ENCODE measurements at regions not wholly inside any gene's neighbourhood (a gene's known extent, or its start where the extent isn't known, plus 50 kb on each side); places are given as distances from the start of the nearest gene placed in this dataset.

DNA sequence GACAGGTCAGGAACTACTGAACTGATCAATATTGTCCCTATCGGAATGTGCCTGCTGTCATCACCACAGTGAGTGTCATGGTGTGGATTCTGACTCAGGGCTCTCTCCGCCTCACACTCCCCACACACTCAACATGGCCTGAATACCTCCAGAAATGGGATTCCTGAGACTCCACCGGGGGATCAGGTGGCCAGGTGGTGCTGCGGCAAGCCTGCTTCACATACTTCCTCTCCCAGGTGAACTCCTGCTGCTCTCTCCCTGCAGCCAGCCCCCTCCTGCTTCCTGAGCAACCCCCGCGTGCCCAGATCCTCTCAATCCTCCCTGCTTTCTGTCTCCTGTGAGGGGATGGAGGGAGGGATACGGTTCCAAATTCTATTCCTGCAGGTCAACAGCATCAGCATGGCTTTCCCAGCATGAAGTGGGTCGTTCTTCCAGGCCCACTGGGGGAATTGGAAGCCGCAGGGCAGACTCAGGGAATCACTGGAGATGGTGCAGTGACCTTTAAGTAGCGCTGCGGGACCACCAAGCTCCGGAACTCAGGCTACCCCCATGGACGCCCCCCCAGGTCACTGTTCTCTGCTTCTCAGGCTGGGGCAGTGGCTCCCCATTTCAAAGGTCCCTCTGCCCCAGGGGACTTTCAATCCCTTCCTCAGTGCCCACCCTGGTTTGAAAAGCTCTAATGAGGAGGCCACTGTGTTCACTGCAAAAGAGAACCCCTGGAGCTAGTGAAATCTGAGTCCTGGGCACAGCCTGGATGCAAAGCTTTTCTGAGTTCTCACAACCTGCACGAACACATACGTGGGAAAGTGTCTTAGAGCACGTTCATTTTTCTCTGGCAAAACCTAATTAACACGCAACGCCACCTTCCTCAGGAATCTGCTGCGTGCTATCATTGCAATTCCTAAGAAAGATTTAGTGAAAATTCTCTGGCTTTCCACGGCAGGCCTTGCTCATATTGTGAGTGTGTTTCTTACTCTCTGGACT lies 168.4 kb downstream of the ZFP36L2 start:
- no peak for DNase-seq (ENCODE audit: low read depth in 1 of 2, low spot score in 1 of 2)

DNA sequence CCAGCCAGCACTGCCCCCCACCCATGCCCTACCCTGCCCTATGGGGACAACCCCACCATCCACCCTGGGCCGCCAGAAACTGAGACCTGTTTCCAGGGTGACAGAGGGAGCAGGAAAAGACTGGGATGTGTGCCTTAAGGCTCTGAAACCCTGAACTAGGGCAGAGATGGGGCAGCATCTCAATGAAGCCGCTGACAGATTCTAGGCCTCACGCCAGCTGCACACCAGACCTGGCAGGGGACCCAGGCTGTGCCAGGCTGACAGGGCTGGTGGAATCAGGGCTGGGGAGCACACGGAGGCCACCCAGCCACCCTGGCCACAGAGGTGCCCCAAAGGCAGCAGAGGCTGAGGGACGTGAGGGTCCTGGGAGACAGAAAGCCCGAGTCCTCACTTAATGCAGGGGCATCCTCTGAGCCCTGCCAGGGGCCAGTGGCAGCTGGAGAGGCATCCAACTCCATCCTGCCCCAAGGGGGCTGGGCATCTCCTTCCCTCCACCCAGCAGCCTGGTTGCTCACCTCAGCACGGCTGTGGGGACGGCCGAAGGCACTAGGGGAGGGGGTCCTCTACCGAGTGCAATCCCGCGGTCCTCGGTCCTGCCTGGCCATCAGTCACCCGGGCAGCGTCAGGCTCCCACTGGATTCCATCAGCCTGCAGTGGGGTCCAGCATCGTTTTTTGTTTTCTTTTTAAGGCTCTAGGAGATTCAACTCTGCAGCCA lies 169.2 kb downstream of the ZFP36L2 start:
- no peak for DNase-seq (ENCODE audit: low read depth in 1 of 2, low spot score in 1 of 2)

DNA sequence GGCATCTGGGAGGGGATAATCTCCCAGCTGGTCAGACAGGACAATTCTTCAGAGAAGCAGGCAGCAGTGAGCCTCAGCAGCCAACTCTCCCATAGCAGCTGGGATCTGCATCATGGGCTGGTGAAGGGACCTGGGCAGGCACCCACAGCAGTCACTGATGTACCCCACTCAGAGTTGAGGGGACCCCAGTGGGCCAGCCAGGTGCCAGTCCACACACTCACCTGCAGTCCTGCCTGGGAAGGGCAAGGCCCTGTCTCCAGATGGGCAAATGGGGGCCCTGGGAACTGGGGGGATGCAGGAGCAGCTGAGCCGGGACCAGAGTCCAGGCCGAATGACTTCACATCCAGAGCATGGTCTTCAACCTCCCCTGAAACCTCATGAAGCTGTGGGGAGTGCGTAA lies 170.4 kb downstream of the ZFP36L2 start:
- no peak for DNase-seq (ENCODE audit: low read depth in 1 of 2, low spot score in 1 of 2)

DNA sequence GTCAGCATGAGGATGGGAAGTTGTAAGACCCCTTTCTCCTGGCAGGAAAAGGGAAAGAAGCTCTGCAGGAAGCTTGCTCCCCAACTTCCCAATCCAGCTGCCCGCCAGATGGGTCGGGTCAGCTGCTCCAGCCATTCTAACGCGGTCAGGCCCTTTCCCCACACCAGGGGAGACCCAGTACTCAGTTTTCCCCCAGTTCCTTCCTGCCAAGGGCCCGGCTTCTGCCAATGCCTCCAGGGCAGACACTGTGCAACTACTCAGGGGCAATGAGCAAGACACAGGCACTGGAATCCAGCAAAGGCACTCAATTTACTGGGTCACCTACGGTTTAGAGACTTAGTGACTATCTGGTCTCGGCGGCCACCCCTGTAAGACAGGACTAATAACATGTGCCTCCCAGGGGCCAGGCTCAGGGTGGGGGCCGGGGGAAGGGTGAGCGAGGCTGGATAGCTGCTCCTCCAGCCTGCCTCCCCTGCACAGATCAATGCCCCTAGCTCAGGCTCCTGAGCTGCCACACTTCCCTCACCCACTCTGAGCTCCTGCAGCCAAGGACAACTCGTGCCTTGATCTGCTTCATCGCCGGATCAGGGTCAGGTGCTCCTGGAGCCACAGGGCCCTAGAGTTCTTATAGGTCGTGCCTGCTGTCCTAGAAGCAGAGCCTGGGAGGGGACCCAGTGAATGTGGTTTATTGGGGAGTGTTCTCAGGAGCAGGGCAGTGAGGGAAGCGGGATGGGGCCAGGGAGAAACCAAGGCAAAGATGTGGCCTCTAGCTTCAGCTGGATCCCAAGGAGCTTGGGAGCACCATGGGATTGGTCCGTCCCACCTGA lies 171.1 kb downstream of the ZFP36L2 start:
- DNase-seq (ENCODE audit: low read depth in 1 of 2, low spot score in 1 of 2): no peak

DNA sequence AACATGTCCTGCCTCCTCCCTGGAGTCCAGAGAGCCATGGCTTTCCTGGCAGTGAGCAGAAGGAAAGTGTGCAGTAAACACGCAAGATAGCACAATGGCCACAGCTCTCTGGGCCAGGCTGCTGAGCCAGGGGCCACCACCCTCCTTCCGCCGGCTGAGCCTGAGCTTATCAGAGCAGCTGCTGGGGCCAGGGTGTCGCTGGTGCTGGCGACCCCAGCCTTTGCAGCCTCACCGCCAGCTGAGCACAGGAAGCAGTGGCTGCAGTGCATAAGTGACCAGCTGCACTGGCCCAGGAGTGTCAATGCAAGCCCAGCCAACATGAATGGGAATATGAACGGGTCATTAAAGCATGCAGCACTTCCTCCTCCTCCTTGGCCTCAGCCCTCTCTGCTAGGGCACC lies 172.0 kb downstream of the ZFP36L2 start:
- DNase-seq (ENCODE audit: low read depth in 1 of 2, low spot score in 1 of 2): no peak

DNA sequence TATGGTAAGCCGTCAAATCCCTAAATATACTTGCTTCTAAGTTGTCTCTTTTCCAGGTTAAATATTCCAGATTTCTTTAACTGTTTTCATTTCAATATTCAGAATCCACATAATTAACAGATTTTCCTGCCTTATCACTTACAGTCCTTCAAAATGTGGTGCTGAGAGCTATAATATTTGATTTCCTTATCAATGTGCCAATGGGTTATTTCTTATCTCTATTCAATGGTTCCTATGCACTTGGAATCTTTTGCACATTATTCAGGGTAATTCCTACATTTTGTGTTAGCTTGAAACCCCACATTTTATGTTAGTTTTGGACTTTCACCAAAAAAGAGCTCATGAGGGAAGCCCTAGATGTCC lies 173.5 kb downstream of the ZFP36L2 start:
- no peak for DNase-seq (ENCODE audit: low read depth in 1 of 2, low spot score in 1 of 2)

DNA sequence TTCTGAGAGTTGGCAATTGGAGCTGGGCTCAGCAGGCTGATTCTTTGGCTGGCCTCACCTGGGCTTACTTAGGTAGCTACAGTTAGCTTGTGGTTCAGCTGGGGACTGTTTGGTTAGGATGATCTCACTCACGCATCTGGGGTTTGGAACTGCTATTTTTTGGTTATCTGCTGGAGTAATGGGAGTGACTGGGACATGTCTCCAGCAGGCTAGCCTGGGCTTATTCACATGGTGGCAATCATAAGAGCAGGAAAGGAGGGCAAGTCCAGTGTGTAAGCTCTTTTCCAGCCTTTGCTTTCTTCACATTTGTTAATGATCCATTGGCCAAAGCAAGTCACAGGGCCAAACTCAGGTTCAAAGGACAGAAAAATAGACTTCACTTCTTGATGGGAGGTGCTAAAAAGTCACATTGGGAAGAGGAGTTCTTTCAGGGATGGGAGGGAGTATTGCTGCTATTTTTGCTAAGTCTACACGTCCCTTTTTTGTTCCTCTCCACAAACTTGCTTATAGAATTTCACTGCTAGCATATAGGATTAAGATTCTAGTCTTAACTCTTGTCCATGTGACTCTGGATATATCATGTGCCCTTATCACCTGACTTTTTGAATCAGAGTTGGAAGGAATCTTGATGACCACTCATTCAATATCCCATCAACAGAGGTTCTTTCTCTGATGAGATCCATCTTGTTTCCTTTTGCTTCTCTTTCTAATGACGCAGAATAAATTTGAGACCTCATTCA lies 174.0 kb downstream of the ZFP36L2 start:
- no peak for DNase-seq (ENCODE audit: low read depth in 1 of 2, low spot score in 1 of 2)

DNA sequence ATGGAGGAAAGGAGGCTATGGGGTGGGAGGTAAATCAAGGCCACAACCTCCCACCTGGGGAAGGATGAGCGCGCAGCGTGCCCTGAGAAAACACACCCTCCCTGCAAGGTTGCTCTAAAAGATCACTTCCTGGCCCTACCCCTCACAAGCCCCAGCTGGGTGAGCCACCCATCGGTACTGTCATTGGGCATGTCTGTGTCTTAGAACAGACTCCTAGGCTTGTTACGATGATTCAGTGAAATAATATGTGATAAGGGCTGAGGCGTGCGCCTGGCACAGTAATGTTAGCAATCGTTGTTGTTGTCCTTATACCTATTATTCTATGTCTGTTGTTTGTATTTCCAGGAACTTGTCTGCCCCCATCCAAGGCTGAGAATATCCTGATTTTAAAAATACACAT lies 175.1 kb downstream of the ZFP36L2 start:
- DNase-seq (ENCODE audit: low read depth in 1 of 2, low spot score in 1 of 2): no peak

DNA sequence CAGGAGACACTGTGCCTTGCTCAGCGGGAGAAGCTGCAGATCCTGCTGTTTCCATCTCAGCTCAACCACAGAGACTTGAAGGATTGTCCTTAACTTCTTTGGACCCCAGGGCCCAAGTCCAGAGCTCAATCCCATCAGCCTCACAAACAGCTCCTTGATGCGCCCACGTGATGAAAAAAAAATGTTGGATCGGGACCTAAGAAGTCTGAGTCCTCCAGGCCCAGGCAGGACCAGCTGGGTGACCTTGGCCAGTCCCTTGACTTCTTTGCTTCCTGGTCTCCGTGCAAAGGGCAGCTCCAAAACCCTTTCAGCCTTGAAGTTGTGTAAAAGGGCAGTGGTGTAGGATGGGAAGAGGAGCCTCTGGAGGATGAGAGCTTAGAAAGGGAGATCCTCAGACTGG lies 175.5 kb downstream of the ZFP36L2 start:
- no peak for DNase-seq (ENCODE audit: low read depth in 1 of 2, low spot score in 1 of 2)

DNA sequence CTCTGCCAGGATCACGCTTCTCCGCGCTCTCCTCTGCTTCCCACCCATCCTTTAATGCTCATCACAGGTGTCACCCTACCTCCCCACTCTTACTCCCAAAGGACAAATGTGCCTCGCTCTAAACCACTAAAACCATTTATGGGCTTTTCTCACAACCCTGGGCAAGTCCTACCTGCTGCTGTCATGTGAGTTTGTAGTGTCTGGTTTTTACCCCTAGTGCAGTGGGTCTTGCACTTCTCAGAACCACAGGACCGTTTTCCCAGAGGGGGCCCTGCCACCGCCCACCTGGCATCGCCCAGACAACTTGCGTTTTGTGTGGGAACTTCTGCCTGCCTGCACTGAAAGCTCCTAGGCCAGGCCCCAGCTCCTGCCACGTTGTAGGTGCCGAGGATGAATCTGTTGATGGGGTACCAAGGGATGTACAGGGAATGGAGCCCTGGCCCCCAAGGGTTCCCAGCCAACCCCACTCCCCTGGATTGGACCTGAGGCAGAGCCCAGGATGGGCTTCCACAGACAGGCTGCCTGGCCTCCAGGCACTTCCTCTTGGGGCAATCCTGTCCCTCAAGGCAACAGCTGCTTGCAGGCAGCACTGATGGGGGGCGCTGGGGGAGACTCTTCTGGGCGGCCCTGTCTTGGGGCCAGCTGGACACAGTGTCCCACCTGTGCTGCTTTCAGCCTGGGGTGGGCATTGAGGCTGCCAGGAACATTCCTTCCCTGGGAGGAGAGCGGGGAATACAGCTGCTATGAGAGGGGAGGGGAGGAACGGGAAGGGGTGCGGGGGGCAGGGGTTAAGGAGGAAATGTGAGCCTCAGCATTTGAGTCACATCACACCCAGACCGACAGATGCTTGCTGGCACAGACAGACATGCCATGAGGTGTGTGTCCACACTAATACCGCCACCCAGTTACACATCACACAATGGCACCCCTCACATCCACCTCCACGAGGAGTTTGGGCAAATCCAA lies 176.3 kb downstream of the ZFP36L2 start:
- DNase-seq (ENCODE audit: low read depth in 1 of 2, low spot score in 1 of 2): no peak

DNA sequence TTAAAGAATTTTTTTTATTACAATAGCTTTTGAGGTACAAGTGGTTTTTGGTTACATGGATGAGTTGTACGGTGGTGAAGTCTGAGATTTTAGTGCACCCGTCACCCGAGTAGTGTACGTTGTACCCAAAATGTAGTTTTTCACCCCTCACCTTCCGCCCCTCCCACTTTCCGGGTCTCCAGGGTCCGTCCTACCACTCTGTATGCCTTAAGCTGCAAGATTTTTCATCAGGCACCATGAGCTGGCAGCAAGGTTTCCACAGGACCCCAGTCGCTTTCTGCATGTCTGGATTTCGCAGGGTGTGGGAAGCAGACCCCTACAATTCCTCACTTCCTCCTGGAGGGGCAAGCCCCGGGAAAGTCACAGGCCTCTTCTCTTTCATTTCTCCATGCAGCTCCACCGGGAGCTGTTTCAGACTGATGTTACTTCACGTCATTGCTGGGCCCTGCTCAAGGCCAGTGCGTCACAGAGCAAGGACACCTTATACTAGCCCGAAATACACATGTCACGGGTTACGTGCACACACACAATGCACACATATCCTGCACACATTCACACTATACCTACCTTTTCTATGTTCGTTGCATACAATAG lies 179.1 kb downstream of the ZFP36L2 start:
- DNase-seq (ENCODE audit: low read depth in 1 of 2, low spot score in 1 of 2): no peak

DNA sequence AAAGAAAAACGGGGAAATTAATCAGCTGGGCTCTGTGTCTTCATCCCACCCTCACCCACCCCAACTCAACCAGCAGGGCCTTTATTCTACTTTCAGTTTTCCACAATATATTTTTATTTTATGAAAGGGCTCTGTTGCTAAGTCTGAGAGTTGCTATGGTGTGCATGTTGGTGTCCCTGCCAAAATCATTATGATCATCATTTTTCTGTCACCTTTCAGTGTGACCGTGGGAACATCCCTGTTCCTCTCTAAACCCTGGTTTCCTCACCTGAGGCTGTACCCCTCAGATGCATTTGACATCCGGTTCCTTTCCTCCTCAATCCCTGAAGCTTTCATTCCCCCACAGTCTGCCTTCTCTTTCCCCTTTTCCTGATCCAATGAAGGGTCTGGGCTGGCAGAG lies 180.5 kb downstream of the ZFP36L2 start:
- DNase-seq (ENCODE audit: low read depth in 1 of 2, low spot score in 1 of 2): no peak

DNA sequence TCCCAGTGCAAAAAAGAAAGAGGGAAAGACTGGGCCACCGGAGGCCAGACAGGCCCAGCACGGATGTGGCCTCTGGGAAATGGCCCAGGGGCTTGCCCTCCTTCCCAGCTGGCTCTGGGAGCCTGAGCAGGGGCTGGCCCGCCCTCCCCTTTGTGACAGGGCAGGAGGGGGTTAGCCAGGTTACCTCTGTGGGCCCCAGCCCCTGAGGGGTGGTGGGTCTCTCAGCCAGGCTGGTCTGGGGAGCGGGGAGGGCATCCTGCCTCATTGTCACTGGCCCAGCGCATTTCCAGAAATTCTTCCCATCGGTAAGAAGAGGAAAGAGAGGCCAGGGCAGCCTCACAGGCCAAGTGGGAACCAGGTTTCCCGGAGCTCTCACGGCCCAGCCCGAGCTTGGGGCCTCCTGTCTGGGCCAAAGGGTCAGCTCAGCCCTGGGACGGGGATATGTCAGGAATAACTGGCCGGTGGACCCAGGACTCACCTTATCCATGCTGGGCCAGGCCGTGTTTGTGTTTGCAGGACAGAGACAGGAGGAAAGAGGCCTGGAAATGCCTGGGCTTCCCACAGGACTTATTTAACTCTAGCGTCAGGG lies 182.2 kb downstream of the ZFP36L2 start:
- DNase-seq (ENCODE audit: low read depth in 1 of 2, low spot score in 1 of 2): no peak

DNA sequence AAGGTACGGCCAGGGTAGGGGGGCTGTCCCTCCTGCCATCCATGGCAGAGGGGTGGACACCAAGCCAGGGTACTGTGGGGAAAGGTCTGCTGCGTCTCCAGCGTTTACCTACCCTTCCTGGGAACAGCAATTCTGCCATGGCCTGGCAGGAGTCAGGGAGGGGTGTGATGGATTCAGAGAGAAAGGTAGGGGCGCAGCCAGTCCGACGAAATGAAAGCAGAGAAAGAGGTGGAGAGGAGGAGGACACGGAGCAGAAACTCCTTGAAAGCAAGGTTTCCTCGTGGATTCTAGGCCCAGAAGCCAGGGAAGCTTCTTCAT lies 182.9 kb downstream of the ZFP36L2 start:
- no peak for DNase-seq (ENCODE audit: low read depth in 1 of 2, low spot score in 1 of 2)

DNA sequence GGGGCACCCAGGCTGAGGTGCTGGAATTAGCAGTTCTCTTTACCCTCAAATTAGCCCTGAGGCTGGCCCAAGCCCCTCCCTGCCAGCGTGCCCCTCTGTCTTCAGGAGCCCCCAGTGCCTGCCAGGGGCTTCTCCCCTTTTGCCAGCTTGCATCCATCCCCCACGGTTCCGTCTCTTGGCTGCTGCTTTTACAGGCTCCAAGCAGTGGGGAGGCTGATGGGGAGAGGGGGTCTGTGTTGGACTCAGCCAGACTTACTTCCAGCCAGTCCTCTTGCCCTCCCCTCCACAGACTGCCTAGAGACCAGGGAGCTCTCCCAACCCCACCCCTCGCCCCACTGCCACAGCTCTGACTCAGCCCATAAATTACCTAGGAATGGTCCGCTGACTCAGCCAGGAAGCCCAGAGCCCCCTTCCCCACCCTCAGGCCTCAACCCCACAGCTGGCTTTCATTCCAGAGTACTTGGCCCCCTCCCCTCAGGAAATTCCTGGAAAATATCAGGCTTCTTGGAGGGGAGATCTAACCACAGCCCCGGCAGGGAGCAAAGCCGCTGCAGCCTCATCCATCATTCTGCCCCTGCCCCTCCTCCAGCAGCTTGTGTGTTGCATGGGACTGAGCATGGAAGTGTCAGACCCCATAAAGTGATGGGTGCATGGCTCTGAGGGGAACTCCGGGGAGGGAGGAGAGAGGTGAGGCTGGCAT lies 184.6 kb downstream of the ZFP36L2 start:
- DNase-seq (ENCODE audit: low read depth in 1 of 2, low spot score in 1 of 2): no peak

DNA sequence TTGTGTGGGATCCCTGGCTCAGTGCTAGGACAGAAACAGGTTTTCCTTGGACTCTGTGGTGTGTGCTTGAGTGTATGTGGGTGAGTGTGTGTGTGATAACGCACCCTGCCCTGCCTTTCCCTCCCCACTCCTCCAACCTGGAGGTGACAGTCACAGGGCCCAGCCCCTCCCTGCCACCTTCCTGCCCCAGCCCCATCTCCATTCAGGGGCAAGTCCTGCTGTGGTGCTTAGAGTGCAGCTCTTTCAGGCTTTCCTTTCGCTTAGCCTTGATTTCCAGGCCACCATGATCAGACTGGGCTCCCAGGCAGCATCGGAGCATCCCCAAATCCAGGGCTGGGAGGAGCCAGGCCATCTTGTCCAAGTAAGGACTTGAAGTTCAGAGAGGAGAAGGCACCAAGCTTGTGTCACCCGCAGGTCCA lies 185.2 kb downstream of the ZFP36L2 start:
- no peak for DNase-seq (ENCODE audit: low read depth in 1 of 2, low spot score in 1 of 2)

DNA sequence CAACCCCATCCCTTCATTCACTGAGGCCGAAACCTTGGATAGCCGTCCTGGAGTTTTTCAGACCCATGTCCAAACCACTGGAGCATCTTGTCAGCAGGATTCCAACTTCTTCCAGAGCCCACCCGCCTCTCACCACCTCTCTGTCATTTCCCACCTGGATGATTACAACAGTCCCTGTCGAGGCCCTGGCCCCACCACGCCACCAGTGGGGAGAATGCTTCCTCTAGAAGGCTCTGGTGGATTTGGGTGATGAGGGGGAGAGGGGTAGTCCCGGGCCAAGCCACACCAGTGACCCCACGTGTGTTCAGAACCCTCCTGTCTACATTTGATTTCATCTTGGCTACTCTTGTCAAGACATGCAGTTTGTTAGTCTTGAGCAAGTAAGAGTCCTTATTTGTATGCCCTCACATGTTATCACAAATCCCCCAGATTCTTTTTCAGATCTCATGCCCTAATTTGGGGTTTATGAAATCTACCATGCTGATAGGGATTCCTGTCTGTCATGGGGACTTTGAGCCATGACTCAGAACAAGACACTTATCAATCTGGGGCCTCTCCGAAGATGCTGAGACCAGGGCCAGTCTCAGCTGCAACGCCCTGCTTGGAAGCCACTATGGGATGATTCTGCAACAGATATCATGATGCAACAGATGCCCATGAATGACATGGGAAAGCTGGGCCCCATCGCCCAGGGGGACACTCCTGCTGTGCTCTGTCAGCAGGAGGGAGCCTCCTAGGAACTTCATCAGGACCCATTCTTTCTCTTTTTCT lies 186.1 kb downstream of the ZFP36L2 start:
- DNase-seq (ENCODE audit: low read depth in 1 of 2, low spot score in 1 of 2): no peak

Measured in activated T-helper 1 cell treated with anti-CD3 and anti-CD28 coated beads, Interleukin-2, amount 50 U/mL, for 16 hours (primary cell).